ENCODE measurements at regions not wholly inside any gene's neighbourhood (a gene's known extent, or its start where the extent isn't known, plus 50 kb on each side); places are given as distances from the start of the nearest gene placed in this dataset.
A peak's percentile ranks its signal among the peaks of the same experiment; 100 is the strongest.

DNA sequence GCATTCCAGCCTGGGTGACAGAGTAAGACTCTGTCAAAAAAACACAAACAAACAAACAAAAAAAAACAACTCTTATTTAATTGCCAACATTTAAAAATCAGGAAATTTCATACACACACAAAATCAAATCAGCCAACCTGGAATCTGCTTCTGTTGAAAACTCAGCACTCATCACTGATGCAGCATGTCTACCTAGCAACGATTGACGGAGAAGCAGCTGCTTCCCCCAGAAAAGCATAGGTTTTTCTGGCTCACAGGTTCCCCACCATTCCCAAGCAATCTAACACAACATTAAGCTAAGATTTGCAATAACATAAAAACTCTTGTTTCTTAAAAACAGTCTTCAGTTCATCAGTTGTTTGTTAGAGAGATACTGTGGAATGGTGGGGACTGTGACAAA, 143.6 kb downstream of the DHX15 start:
- no peak overlapping the region for H3K4me3 ChIP-seq (ENCODE audit: low read depth, low read length)
- TF ChIP-seq, protein P1, sequence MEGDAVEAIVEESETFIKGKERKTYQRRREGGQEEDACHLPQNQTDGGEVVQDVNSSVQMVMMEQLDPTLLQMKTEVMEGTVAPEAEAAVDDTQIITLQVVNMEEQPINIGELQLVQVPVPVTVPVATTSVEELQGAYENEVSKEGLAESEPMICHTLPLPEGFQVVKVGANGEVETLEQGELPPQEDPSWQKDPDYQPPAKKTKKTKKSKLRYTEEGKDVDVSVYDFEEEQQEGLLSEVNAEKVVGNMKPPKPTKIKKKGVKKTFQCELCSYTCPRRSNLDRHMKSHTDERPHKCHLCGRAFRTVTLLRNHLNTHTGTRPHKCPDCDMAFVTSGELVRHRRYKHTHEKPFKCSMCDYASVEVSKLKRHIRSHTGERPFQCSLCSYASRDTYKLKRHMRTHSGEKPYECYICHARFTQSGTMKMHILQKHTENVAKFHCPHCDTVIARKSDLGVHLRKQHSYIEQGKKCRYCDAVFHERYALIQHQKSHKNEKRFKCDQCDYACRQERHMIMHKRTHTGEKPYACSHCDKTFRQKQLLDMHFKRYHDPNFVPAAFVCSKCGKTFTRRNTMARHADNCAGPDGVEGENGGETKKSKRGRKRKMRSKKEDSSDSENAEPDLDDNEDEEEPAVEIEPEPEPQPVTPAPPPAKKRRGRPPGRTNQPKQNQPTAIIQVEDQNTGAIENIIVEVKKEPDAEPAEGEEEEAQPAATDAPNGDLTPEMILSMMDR (IDR thresholded peaks at IDR 0.05; ENCODE audit: control insufficient read depth, extremely low read depth, insufficient read depth) = no peak
- no peak for DNase-seq (ENCODE audit: low read depth)

DNA sequence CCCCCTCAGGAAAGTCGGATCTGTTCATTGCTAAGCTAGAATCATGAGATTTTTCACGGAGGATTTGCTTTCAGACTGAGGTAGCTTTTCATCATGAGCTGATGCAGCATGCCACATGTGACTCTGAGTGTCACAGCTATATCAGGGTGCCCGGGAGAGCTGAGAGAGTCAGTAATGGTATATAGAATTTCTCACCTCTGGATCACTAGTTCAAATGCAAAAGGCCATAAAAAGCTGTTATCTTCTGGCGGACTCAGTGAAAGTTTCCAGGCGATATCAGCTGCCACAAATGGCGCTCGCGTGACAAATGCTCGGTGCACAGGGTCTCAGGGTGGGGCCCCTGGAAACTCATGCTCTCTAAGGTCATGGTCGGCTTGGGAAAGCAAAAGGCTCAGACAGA, 150.1 kb downstream of the DHX15 start:
- TF ChIP-seq, protein P1 (IDR thresholded peaks at IDR 0.05; ENCODE audit: control insufficient read depth, extremely low read depth, insufficient read depth) = no peak
- H3K4me3 ChIP-seq (ENCODE audit: low read depth, low read length) = no peak overlapping the region
- DNase-seq (ENCODE audit: low read depth) = no peak

DNA sequence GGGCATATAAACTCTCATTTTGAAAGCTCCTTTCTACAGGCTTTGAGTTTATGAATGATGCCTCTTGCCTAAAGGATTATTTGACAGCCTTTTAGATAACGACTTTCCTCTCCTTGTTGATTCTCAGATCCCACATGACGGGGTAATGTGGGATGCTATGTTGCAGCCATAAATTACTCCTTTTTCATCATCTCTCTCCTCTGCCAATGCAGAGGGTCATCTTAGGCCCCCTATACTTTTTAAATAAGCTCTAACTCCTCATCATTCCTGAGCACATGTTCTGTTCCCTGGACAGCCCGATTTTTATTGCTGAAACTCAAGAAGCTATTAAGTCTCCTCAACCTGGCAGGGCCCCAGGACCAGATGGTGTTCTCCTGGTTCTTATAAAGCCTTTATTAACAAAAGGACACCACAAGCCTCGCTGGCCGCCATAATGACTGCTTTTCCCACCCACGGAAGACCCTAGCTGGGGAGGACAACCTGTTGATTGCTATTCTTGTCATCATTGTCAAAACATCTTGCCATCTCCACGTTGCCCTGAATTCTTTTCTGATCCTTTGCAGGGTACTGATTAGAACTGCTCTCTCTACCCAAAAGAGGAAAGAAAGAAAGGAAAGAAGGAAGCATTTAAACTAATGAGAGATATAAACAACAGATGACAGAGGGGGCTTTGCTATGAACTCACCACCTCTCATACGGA, 150.7 kb downstream of the DHX15 start:
- peak; percentile 23 for DNase-seq (ENCODE audit: low read depth)
- H3K4me3 ChIP-seq (ENCODE audit: low read depth, low read length) = no peak overlapping the region
- TF ChIP-seq, protein P1 (IDR thresholded peaks at IDR 0.05; ENCODE audit: control insufficient read depth, extremely low read depth, insufficient read depth) = no peak

DNA sequence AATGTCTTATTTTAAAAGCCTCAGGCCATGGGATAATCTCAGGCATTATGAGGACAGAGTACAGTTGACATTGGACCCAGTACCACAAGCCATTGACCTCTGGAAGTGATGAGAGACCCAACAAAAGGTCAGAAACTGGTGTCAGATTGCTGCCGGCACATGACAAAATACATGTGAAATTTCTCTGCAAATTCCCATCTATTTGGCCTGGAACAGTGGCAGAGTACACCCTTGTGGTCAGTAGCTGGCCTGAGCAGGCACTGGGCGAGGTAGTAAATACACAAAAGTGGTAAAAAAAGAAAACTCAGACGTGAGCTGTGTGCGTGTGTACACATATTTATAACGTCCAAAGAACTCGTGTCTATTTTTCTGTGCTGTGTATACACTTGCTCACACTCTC, 155.5 kb downstream of the DHX15 start:
- no peak for DNase-seq (ENCODE audit: low read depth)
- TF ChIP-seq, protein P1 (IDR thresholded peaks at IDR 0.05; ENCODE audit: control insufficient read depth, extremely low read depth, insufficient read depth) = no peak
- H3K4me3 ChIP-seq (ENCODE audit: low read depth, low read length) = no peak overlapping the region

DNA sequence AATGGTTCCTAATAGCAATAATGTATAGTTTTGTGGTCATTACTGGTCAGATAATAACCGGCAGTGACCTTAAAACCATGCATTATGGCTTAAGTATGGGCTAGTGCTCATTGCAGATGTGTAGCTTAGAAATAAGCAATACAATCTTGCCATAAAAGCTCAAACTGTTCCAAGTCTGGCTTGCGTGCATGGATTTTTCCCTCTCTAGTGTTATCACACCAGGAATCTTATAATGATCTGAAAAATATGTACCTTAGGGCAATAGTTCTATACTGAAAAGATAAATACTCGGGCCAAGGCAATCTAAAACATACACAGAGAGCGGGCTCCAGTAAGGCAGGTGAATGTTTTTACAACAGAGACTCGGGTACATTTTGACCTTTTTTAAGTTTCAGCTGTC, 157.8 kb downstream of the DHX15 start:
- TF ChIP-seq, protein P1 (IDR thresholded peaks at IDR 0.05; ENCODE audit: control insufficient read depth, extremely low read depth, insufficient read depth) = no peak
- no peak overlapping the region for H3K4me3 ChIP-seq (ENCODE audit: low read depth, low read length)
- no peak for DNase-seq (ENCODE audit: low read depth)

DNA sequence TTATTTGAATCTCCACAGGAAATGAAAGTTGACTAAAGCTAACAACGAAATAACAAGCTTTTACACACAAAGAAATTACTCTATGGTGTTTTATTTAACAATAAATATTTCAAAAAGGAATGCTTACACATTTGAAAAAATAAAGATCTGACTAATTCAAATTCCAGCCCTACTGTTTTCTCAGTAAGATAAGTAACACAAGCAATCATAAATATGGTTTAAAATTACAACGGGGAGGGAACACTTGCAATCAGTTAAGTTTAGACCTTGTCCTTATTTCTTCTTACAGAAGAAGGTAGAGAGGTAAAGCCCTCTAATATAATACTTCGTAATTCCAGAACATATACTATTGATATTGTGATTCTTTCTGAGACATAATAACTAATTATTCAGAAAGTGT, 158.5 kb downstream of the DHX15 start:
- H3K4me3 ChIP-seq (ENCODE audit: low read depth, low read length) = no peak overlapping the region
- DNase-seq (ENCODE audit: low read depth) = no peak
- TF ChIP-seq, protein P1 (IDR thresholded peaks at IDR 0.05; ENCODE audit: control insufficient read depth, extremely low read depth, insufficient read depth) = no peak

DNA sequence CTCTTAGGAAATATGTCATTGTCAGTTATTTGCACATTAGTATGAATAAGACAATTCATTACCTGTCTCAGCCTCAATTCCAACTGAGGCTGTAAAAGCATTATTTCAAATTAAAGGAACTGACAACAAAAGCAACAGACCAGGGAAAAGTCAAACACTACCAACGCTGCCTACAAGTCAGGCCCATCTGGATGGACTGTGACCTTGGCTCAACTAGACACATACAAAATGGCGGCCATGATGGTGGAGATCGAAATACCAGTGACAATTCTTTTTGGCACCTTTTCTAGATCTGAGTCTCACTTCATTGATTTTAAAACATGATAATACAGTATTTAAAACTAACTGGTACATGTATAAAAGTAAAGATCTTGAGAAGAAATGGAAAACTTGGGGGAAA, 160.7 kb downstream of the DHX15 start:
- TF ChIP-seq, protein P1 (IDR thresholded peaks at IDR 0.05; ENCODE audit: control insufficient read depth, extremely low read depth, insufficient read depth) = no peak
- no peak overlapping the region for H3K4me3 ChIP-seq (ENCODE audit: low read depth, low read length)

More for the DNA sequence above, 160.7 kb downstream of the DHX15 start:
- no peak for DNase-seq (ENCODE audit: low read depth)
